ENCODE measurements at regions not wholly inside any gene's neighbourhood (a gene's known extent, or its start where the extent isn't known, plus 50 kb on each side); places are given as distances from the start of the nearest gene placed in this dataset.

- WGBS, 2 donors (ENCODE audit: low coverage in 1 of 2) = 74% methylated on average over 9 of the region's 9 CpGs; no CpG with 5 or more reads in 1 of the 2 donors
- in situ Hi-C loops (cut with MboI; ENCODE audit: low pct_ligation_motif_present in 1 of 4, low pct_unique_long_range_greater_than_20kb in 1 of 4, low sequenced_read_pairs in 3 of 4) = no loop called here
- DNase-seq = no peak
Measured at GRCh38 chr5:2996687-2997086, 245.2 kb upstream of the IRX2 start.

DNA sequence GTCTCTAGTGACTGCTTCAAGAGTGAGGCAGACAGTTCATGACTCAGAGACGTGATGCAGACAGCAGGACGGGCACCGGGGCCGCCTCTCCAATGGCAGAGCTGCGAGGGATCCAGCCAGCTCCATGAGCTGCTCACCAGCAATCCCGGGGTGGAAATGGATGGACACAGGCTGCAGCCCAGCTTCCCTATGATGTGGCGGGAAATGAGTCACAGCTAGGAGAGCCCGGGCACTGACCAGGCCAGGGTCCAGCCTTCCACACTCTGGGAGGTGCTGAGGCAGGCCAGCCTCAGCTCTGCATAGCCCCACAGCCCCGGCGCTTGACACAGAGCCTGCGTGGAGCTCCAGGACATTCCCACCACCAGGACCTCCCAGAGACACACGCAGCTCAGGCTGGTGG, 244.8 kb upstream of the IRX2 start:
- no peak for DNase-seq
- H3K27ac ChIP-seq = no peak overlapping the region
- no peaks in the 10 kb centered on the region for H3K27me3 ChIP-seq
- no peaks in the 10 kb centered on the region for H3K9me3 ChIP-seq
- H3K4me3 ChIP-seq = no peak overlapping the region
- 81% methylated on average over 12 of the region's 12 CpGs; no CpG with 5 or more reads in 1 of the 2 donors for WGBS, 2 donors (ENCODE audit: low coverage in 1 of 2)
- no peaks in the 10 kb centered on the region for H3K4me1 ChIP-seq
- H3K36me3 ChIP-seq = no peaks in the 10 kb centered on the region
- intact Hi-C loops (cut with DNase I; ENCODE audit: low total_unique reads) (no loop called here), in situ Hi-C loops (cut with MboI; ENCODE audit: low pct_ligation_motif_present in 1 of 4, low pct_unique_long_range_greater_than_20kb in 1 of 4, low sequenced_read_pairs in 3 of 4) (no loop called here)
- no peak for TF ChIP-seq POLR2AphosphoS5 (IDR thresholded peaks at IDR 0.05)
- TF ChIP-seq EP300 (IDR thresholded peaks at IDR 0.05; ENCODE audit: low read depth) = no peak
- TF ChIP-seq CTCF (IDR thresholded peaks at IDR 0.05) = no peak

More at GRCh38 chr5:2996687-2997086, 245.2 kb upstream of the IRX2 start:
- Histone ChIP-seq H3K4me3 (no peak overlapping the region), H3K27ac (no peak overlapping the region), H3K27me3 (no peaks in the 10 kb centered on the region), H3K9me3 (no peaks in the 10 kb centered on the region), H3K4me1 (no peaks in the 10 kb centered on the region), H3K36me3 (no peaks in the 10 kb centered on the region)
- TF ChIP-seq CTCF (IDR thresholded peaks at IDR 0.05) = no peak
- TF ChIP-seq POLR2AphosphoS5 (IDR thresholded peaks at IDR 0.05) = no peak
- no peak for TF ChIP-seq EP300 (IDR thresholded peaks at IDR 0.05; ENCODE audit: low read depth)
- no peak for TF ChIP-seq POLR2A (IDR thresholded peaks at IDR 0.05)
- intact Hi-C loops (cut with DNase I; ENCODE audit: low total_unique reads) = no loop called here

DNA sequence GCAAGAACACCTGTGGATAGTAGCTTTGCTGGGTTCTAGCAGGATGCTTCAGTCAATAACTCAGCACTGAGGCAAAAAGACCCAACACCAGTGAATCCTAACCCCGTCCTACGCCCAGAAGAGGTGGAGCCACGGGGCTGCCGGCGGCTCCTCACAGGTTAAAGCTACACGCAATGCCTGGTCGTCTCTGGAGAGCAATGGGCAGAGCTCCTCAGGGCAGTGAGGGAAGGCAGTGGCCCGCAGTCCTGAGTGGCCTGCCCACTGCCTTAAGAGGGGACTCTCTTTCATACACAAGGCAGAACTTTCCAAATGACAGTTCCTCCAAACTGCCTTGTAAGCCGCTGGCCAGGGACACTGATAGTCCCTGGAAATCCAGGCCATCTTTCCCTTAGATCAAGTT, 244.2 kb upstream of the IRX2 start:
- 79 to 80% methylated on average over 1 to 9 of the region's 9 CpGs for WGBS, 2 donors (ENCODE audit: low coverage in 1 of 2)
- in situ Hi-C loops (cut with MboI; ENCODE audit: low pct_ligation_motif_present in 1 of 4, low pct_unique_long_range_greater_than_20kb in 1 of 4, low sequenced_read_pairs in 3 of 4) = no loop called here
- intact Hi-C loops (cut with DNase I; ENCODE audit: low total_unique reads) = no loop called here

DNA sequence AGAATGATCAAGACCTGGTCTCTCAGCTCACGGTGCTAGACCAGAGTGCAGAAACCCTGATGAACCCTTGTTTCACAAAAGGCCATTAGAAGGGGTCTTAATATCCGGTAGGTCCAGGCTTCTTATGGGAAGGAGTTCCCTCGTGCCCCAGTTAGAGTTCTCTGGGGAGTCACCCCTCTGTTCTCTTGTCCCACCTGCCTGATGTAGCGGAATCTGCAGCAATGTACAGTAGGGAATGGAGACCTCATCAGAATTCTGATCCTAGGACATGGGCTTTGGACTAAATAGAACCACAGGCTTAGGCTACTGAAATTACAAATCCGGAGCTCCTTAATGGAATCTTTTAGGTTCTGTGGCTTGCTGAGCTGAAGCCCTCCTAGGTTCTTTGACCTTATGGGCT, 243.6 kb upstream of the IRX2 start:
- no peak for DNase-seq
- TF ChIP-seq POLR2A (IDR thresholded peaks at IDR 0.05) (no peak), CTCF (IDR thresholded peaks at IDR 0.05) (no peak), POLR2AphosphoS5 (IDR thresholded peaks at IDR 0.05) (no peak), EP300 (IDR thresholded peaks at IDR 0.05; ENCODE audit: low read depth) (no peak)
- H3K4me1 ChIP-seq = no peaks in the 10 kb centered on the region
- no peak overlapping the region for H3K4me3 ChIP-seq
- in situ Hi-C loops (cut with MboI; ENCODE audit: low pct_ligation_motif_present in 1 of 4, low pct_unique_long_range_greater_than_20kb in 1 of 4, low sequenced_read_pairs in 3 of 4) (no loop called here), intact Hi-C loops (cut with DNase I; ENCODE audit: low total_unique reads) (no loop called here)
- H3K9me3 ChIP-seq = no peaks in the 10 kb centered on the region
- 89 to 100% methylated on average over 1 to 5 of the region's 5 CpGs for WGBS, 2 donors (ENCODE audit: low coverage in 1 of 2)
- no peaks in the 10 kb centered on the region for H3K27me3 ChIP-seq
- no peak overlapping the region for H3K27ac ChIP-seq
- no peaks in the 10 kb centered on the region for H3K36me3 ChIP-seq

More for the DNA sequence above, 244.2 kb upstream of the IRX2 start:
- no peak for DNase-seq
- H3K27me3 ChIP-seq = no peaks in the 10 kb centered on the region
- no peaks in the 10 kb centered on the region for H3K4me1 ChIP-seq
- no peak overlapping the region for H3K27ac ChIP-seq
- H3K9me3 ChIP-seq = no peaks in the 10 kb centered on the region
- TF ChIP-seq EP300 (IDR thresholded peaks at IDR 0.05; ENCODE audit: low read depth) (no peak), POLR2AphosphoS5 (IDR thresholded peaks at IDR 0.05) (no peak), POLR2A (IDR thresholded peaks at IDR 0.05) (no peak), CTCF (IDR thresholded peaks at IDR 0.05) (no peak)
- H3K36me3 ChIP-seq = no peaks in the 10 kb centered on the region
- H3K4me3 ChIP-seq = no peak overlapping the region

All from transverse colon (tissue), 4 donors.